ENCODE measurements at regions not wholly inside any gene's neighbourhood (a gene's known extent, or its start where the extent isn't known, plus 50 kb on each side); places are given as distances from the start of the nearest gene placed in this dataset.

DNA sequence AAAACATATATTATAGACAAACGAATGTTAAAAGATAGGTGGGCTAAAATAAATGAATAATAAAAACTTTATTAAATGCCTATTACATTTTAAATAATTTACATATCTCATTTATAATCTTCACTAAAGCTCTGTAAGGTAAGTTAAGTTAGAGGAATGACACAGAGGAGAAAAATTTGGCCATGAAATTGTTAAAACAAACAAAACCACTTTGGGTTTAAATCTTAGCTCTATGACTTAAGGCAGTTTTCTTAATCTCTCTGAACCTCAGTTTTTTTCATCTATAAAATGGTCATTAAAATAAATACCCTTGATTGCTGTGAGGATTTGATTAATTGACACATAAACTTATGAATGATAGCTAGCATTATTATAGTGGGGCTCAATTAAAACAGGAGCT is 404.8 kb upstream of the ATP11B start:
- TF ChIP-seq, protein P1, sequence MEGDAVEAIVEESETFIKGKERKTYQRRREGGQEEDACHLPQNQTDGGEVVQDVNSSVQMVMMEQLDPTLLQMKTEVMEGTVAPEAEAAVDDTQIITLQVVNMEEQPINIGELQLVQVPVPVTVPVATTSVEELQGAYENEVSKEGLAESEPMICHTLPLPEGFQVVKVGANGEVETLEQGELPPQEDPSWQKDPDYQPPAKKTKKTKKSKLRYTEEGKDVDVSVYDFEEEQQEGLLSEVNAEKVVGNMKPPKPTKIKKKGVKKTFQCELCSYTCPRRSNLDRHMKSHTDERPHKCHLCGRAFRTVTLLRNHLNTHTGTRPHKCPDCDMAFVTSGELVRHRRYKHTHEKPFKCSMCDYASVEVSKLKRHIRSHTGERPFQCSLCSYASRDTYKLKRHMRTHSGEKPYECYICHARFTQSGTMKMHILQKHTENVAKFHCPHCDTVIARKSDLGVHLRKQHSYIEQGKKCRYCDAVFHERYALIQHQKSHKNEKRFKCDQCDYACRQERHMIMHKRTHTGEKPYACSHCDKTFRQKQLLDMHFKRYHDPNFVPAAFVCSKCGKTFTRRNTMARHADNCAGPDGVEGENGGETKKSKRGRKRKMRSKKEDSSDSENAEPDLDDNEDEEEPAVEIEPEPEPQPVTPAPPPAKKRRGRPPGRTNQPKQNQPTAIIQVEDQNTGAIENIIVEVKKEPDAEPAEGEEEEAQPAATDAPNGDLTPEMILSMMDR (IDR thresholded peaks at IDR 0.05) = no peak
- TF ChIP-seq POLR2A (IDR thresholded peaks at IDR 0.05) = no peak

All from testis (tissue), 2 donors.